MM.1S (cell line): ENCODE measurements at regions not wholly inside any gene's neighbourhood (a gene's known extent, or its start where the extent isn't known, plus 50 kb on each side); places are given as distances from the start of the nearest gene placed in this dataset.

ENCODE experiments used
- DNase-seq: peaks from one replicate; pipeline ENCODE4 v3.0.0-alpha.2; 2015
- H2AFZ ChIP-seq: fragments of 300-600 bp; sonication (generic); 2 replicates; pipeline ENCODE4 v1.6.0; 2016; ENCODE audit warnings: antibody characterized with exemption, low read length
- H3F3A ChIP-seq: fragments of 300-600 bp; sonication (generic); 2 replicates; pipeline ENCODE4 v1.6.1; 2016; ENCODE audit warnings: mild to moderate bottlenecking, antibody characterized with exemption, low read length, moderate library complexity, mixed read lengths; ENCODE audit not compliant: insufficient read depth
- H3K27ac ChIP-seq: fragments of 300-600 bp; sonication (generic); 2 replicates; pipeline ENCODE4 v1.5.1; 2016; ENCODE audit warnings: mild to moderate bottlenecking, low read length
- H3K27me3 ChIP-seq: fragments of 300-600 bp; sonication (generic); replicated peaks from 2 replicates; pipeline ENCODE4 v1.6.0; 2016; ENCODE audit warnings: low read length; ENCODE audit not compliant: insufficient read depth
- H3K36me3 ChIP-seq: fragments of 300-600 bp; sonication (generic); replicated peaks from 2 replicates; pipeline ENCODE4 v1.6.1; 2016; ENCODE audit warnings: mild to moderate bottlenecking, low read length, mixed read lengths; ENCODE audit not compliant: insufficient read depth
- H3K4me1 ChIP-seq: fragments of 300-600 bp; sonication (generic); 2 replicates; pipeline ENCODE4 v1.6.1; 2016; ENCODE audit warnings: low read length, mixed read lengths
- H3K4me2 ChIP-seq: fragments of 300-600 bp; sonication (generic); 2 replicates; pipeline ENCODE4 v1.6.0; 2016; ENCODE audit warnings: low read depth, low read length
- H3K4me3 ChIP-seq: fragments of 300-600 bp; sonication (generic); 2 replicates; pipeline ENCODE4 v1.5.1; 2016; ENCODE audit warnings: low read length, mixed read lengths
- H3K79me2 ChIP-seq: fragments of 300-600 bp; sonication (generic); 2 replicates; pipeline ENCODE4 v1.6.1; 2016; ENCODE audit warnings: mixed run types, low read length, mixed read lengths
- H3K9ac ChIP-seq: fragments of 300-600 bp; sonication (generic); 2 replicates; pipeline ENCODE4 v1.6.1; 2016; ENCODE audit warnings: low read length, mixed read lengths
- H3K9me2 ChIP-seq: fragments of 300-600 bp; sonication (generic); replicated peaks from 2 replicates; pipeline ENCODE4 v1.6.1; 2016; ENCODE audit warnings: mild to moderate bottlenecking, low read length, mixed read lengths; ENCODE audit not compliant: insufficient read depth
- H3K9me3 ChIP-seq: fragments of 300-600 bp; sonication (generic); replicated peaks from 2 replicates; pipeline ENCODE4 v1.6.1; 2016; ENCODE audit warnings: mild to moderate bottlenecking, low read length, mixed read lengths; ENCODE audit not compliant: insufficient read depth
- H4K20me1 ChIP-seq: fragments of 300-600 bp; sonication (generic); 2 replicates; pipeline ENCODE4 v1.6.1; 2016; ENCODE audit warnings: mild to moderate bottlenecking, low read length, moderate library complexity, mixed read lengths; ENCODE audit not compliant: insufficient read depth
- EZH2 ChIP-seq: fragments of 300-600 bp; sonication (generic); optimal IDR thresholded peaks from 2 replicates; pipeline ENCODE3; 2017; ENCODE audit warnings: low read depth, mild to moderate bottlenecking, antibody characterized with exemption, low read length, mixed read lengths
- EZH2phosphoT487 ChIP-seq: fragments of 300-600 bp; sonication (generic); IDR thresholded peaks from 2 replicates; pipeline ENCODE4 v1.6.1; 2018; ENCODE audit warnings: antibody characterized with exemption, low read length
- TF ChIP-seq, protein P1 (sequence below): fragments of 300-600 bp; sonication (generic); IDR thresholded peaks from 2 replicates; pipeline ENCODE4 v1.5.1; 2016; ENCODE audit warnings: antibody characterized with exemption, low read length, mixed read lengths

DNA sequence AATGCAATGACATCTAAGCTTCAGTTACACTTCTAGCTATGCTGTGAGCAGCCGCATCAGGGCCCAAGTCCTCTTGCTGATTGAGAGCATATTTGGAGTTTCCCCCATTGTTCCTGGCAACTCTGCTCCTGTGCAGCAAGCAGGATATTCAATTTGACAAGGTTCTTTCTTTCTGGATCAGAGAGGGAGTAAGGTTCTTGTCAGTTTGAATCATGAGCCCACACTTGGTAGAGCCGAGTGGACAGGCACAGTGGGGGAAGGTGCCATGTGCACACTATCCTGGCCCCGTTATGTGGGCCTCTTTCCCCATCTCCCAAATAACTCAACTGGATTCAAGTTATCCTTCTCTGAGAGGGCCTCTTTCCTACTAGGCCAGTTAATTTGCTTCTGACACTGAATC is 385.4 kb downstream of the ZIC1 start:
- H2AFZ ChIP-seq, result no peak overlapping the region
- H3K9me2 ChIP-seq, result no peaks in the 10 kb centered on the region
- no peak overlapping the region for H3K4me3 ChIP-seq
- H3K36me3 ChIP-seq, result no peaks in the 10 kb centered on the region
- H3K79me2 ChIP-seq, result no peaks in the 10 kb centered on the region
- no peak for TF ChIP-seq EZH2
- TF ChIP-seq, protein P1, sequence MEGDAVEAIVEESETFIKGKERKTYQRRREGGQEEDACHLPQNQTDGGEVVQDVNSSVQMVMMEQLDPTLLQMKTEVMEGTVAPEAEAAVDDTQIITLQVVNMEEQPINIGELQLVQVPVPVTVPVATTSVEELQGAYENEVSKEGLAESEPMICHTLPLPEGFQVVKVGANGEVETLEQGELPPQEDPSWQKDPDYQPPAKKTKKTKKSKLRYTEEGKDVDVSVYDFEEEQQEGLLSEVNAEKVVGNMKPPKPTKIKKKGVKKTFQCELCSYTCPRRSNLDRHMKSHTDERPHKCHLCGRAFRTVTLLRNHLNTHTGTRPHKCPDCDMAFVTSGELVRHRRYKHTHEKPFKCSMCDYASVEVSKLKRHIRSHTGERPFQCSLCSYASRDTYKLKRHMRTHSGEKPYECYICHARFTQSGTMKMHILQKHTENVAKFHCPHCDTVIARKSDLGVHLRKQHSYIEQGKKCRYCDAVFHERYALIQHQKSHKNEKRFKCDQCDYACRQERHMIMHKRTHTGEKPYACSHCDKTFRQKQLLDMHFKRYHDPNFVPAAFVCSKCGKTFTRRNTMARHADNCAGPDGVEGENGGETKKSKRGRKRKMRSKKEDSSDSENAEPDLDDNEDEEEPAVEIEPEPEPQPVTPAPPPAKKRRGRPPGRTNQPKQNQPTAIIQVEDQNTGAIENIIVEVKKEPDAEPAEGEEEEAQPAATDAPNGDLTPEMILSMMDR, result no peak
- TF ChIP-seq EZH2phosphoT487, result no peak
- no peaks in the 10 kb centered on the region for H3K9me3 ChIP-seq
- no peak for DNase-seq
- H3K27me3 ChIP-seq, result no peaks in the 10 kb centered on the region
- H4K20me1 ChIP-seq, result no peaks in the 10 kb centered on the region
- H3K27ac ChIP-seq, result no peak overlapping the region
- H3K4me1 ChIP-seq, result no peaks in the 10 kb centered on the region
- H3K9ac ChIP-seq, result no peak overlapping the region
- no peak overlapping the region for H3K4me2 ChIP-seq
- H3F3A ChIP-seq, result no peaks in the 10 kb centered on the region

DNA sequence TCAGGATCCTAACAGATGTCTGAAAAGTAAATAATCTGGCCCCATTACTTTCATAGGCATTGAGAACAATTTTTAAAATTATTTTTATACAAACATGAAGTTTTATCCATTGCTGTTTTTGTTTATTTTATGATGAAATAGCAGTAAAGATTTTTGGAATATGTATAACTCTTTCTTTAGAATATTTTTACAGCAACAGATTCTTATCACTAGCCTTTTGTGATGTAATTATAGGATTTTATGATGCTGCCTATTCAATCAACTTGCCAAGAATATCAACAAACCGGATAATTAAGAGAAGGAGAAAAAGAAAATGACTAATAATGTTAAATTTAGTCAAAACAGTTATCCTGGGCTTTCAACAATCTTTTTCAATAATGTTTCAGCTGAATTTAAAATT is 386.3 kb downstream of the ZIC1 start:
- Histone ChIP-seq H3K4me3 (no peak overlapping the region), H3K36me3 (no peaks in the 10 kb centered on the region), H3K4me1 (no peaks in the 10 kb centered on the region), H3K9ac (no peak overlapping the region), H2AFZ (no peak overlapping the region), H3K79me2 (no peaks in the 10 kb centered on the region), H3K27me3 (no peaks in the 10 kb centered on the region), H3K27ac (no peak overlapping the region), H3K9me2 (no peaks in the 10 kb centered on the region), H4K20me1 (no peaks in the 10 kb centered on the region), H3F3A (no peaks in the 10 kb centered on the region), H3K4me2 (no peak overlapping the region), H3K9me3 (no peaks in the 10 kb centered on the region)
- DNase-seq, result no peak
- TF ChIP-seq EZH2 (no peak), EZH2phosphoT487 (no peak)
- TF ChIP-seq, protein P1, result no peak

DNA sequence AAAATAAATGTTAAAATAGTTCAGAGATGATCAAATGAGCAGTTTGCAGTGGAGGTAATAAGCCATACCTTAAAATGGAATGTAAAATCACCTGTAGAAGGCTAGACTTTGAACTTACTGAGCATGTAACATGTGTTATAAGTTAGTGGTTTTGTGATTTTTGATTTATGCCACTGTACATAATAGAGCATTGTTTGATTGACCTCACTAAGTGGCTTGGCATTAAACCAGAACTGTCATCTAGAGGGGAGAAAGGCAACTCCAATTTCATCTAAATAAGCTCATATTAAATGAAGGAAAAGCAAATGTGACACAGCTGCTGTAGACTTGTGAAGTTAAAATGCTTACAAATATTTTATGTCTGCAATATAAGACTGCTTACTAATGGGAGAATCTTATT is 387.9 kb downstream of the ZIC1 start:
- no peaks in the 10 kb centered on the region for H3K36me3 ChIP-seq
- no peak overlapping the region for H3K9ac ChIP-seq
- no peak overlapping the region for H3K4me2 ChIP-seq
- H3K9me2 ChIP-seq, result no peaks in the 10 kb centered on the region
- TF ChIP-seq EZH2phosphoT487 (no peak), EZH2 (no peak)
- TF ChIP-seq, protein P1, result no peak
- H4K20me1 ChIP-seq, result no peaks in the 10 kb centered on the region
- H3K4me1 ChIP-seq, result no peaks in the 10 kb centered on the region
- H2AFZ ChIP-seq, result no peak overlapping the region
- H3K27me3 ChIP-seq, result no peaks in the 10 kb centered on the region
- H3F3A ChIP-seq, result no peaks in the 10 kb centered on the region
- no peak overlapping the region for H3K4me3 ChIP-seq
- H3K27ac ChIP-seq, result no peak overlapping the region
- no peak for DNase-seq
- H3K79me2 ChIP-seq, result no peaks in the 10 kb centered on the region
- no peaks in the 10 kb centered on the region for H3K9me3 ChIP-seq

DNA sequence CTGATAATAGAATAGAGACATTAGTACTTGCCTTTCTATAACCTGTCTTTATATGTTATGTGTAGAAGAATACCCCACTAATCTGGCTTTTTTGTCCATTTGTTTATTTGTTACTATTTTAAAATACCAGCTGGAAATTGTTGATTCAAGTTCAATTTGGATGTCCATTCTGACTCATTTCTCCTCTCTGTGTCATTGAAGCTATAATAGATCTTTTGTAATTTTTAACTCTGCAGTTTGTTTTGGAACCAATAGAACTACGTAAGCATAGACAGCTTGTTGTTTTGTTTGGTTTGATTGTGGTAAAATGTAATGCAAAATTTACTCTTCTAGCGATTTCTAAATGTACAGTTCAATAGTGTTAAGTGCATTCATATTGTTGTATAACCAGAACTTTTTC is 390.4 kb downstream of the ZIC1 start:
- no peaks in the 10 kb centered on the region for H3K9me3 ChIP-seq
- H4K20me1 ChIP-seq, result no peaks in the 10 kb centered on the region
- H3K4me1 ChIP-seq, result no peaks in the 10 kb centered on the region
- H3F3A ChIP-seq, result no peaks in the 10 kb centered on the region
- no peaks in the 10 kb centered on the region for H3K79me2 ChIP-seq
- no peaks in the 10 kb centered on the region for H3K9me2 ChIP-seq
- H3K4me3 ChIP-seq, result no peak overlapping the region
- TF ChIP-seq, protein P1, result no peak
- no peak for TF ChIP-seq EZH2
- H3K36me3 ChIP-seq, result no peaks in the 10 kb centered on the region
- DNase-seq, result no peak
- no peaks in the 10 kb centered on the region for H3K27me3 ChIP-seq
- no peak overlapping the region for H3K4me2 ChIP-seq
- no peak overlapping the region for H3K27ac ChIP-seq
- H3K9ac ChIP-seq, result no peak overlapping the region
- no peak overlapping the region for H2AFZ ChIP-seq
